Activated naive CD8-positive, alpha-beta T cell treated with anti-CD3 and anti-CD28 coated beads, Interleukin-2, amount 50 U/mL, for 24 hours (primary cell): ENCODE measurements at regions not wholly inside any gene's neighbourhood (a gene's known extent, or its start where the extent isn't known, plus 50 kb on each side); places are given as distances from the start of the nearest gene placed in this dataset.

Experiments
- ATAC-seq: fragments of 150-1000 bp; cut with Tn5 transposase; one replicate; pipeline ENCODE4 v1.10.0; 2021
- DNase-seq: peaks from one replicate; pipeline ENCODE4 v3.0.0; 2021
- H3K27ac Mint-ChIP-seq: one replicate; pipeline ENCODE4 v1.8.0; 2021; ENCODE audit warnings: mild to moderate bottlenecking, mixed read lengths
- H3K27me3 Mint-ChIP-seq: one replicate; pipeline ENCODE4 v1.8.0; 2021; ENCODE audit warnings: mixed read lengths
- H3K36me3 Mint-ChIP-seq: one replicate; pipeline ENCODE4 v1.8.0; 2021; ENCODE audit warnings: low read depth, mixed read lengths
- H3K4me1 Mint-ChIP-seq: one replicate; pipeline ENCODE4 v1.8.0; 2021; ENCODE audit warnings: mixed read lengths
- H3K4me3 Mint-ChIP-seq: one replicate; pipeline ENCODE4 v1.8.0; 2021; ENCODE audit warnings: mild to moderate bottlenecking, moderate library complexity, mixed read lengths
- H3K9me3 Mint-ChIP-seq: one replicate; pipeline ENCODE4 v1.8.0; 2021; ENCODE audit warnings: mixed read lengths

DNA sequence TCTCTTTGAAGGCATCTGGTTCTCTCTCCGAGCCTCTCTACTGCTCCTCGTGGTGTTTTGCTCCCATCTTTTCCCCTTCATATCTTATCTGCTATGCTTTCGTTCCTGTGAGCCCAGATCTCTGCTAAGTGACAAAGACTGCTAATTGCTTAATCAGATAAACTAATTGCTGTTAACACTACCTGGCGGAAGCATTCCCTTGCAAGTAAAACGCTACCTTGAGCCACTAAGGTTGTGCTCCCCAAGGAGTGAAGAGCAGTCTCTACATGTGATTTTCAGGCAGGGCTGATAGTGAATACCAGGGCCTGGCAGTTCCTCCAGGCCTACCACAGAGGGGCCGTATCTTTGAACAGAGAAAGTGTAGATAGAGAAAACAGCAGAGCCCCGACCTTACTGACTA is 244.0 kb upstream of the GATB start:
- no peak for DNase-seq
- Mint-ChIP-seq H3K9me3 (peaks cover 3% of the 10 kb centered on the region), H3K27ac (no peak overlapping the region), H3K27me3 (peaks cover 3% of the 10 kb centered on the region), H3K36me3 (no peaks in the 10 kb centered on the region), H3K4me1 (peaks cover 7% of the 10 kb centered on the region), H3K4me3 (no peak overlapping the region)
- ATAC-seq, result no peak

DNA sequence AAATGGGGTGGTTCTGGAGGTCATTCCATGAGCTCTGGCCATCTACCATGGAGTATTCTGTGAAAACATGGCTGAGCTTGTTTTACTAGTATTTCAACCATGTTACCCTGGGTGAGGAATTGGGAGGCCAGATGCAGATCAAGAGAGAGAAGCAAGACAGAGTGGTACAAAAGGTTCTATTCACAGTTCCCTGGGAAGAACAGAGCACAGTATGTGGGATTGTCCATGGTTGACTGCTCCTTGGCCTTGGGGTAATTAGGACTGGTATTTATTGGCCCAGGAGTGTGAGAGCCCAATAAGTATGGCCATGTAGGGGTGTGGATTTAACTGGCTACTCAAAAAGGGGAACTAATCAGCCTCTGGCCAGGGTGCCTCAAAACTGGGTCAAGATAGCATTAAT is 239.7 kb upstream of the GATB start:
- no peak for ATAC-seq
- DNase-seq, result no peak
- H3K4me1 Mint-ChIP-seq, result peaks cover 11% of the 10 kb centered on the region
- no peaks in the 10 kb centered on the region for H3K36me3 Mint-ChIP-seq
- peaks cover 3% of the 10 kb centered on the region for H3K9me3 Mint-ChIP-seq
- H3K27me3 Mint-ChIP-seq, result peaks cover 3% of the 10 kb centered on the region
- no peak overlapping the region for H3K4me3 Mint-ChIP-seq
- H3K27ac Mint-ChIP-seq, result no peak overlapping the region

DNA sequence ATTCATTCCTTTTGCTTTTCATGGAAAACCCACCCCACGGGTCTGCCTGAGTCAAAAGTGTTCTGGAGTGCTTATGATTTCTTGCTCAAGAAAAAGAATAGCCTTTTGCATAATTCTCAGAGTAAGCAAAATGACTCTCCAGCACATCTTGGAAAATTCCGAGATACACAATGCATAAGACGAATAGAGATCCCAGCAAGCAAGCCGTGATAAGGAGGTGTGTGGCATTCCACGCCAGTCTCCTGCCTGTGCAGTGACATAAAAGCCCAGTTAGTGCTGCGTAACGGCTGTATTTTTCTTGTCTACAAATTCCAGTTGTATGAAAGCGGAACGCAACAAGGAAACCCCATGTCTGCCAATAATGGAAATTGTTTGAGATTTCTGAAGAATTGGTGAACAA is 237.9 kb upstream of the GATB start:
- ATAC-seq (no peak), DNase-seq (no peak)
- H3K36me3 Mint-ChIP-seq, result no peaks in the 10 kb centered on the region
- H3K27me3 Mint-ChIP-seq, result peaks cover 3% of the 10 kb centered on the region
- no peaks in the 10 kb centered on the region for H3K9me3 Mint-ChIP-seq
- H3K27ac Mint-ChIP-seq, result no peak overlapping the region
- H3K4me3 Mint-ChIP-seq, result no peak overlapping the region
- peaks cover 16% of the 10 kb centered on the region for H3K4me1 Mint-ChIP-seq

DNA sequence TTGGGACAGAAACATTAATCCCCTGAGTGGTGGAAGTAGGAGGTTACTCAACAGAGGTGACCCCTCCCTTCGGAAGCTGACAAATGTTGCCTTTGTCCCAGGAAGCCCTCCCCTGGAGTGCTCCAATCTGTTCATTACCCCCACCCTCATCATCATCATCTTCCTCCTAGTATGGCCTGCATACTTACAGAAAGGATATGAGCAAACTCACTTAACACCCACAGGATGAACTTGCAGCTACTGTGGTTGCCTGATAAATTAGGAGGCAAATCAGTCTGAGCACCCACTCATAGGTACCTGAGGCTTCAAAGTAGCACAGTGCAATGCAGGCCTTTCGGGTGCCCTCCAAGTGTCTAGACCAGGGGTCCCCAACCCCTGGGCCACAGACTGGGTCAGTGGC is 236.7 kb upstream of the GATB start:
- H3K9me3 Mint-ChIP-seq, result no peaks in the 10 kb centered on the region
- no peaks in the 10 kb centered on the region for H3K36me3 Mint-ChIP-seq
- H3K27ac Mint-ChIP-seq, result no peak overlapping the region
- no peak for ATAC-seq
- no peaks in the 10 kb centered on the region for H3K27me3 Mint-ChIP-seq
- H3K4me3 Mint-ChIP-seq, result no peak overlapping the region
- H3K4me1 Mint-ChIP-seq, result peaks cover 21% of the 10 kb centered on the region
- DNase-seq, result no peak

DNA sequence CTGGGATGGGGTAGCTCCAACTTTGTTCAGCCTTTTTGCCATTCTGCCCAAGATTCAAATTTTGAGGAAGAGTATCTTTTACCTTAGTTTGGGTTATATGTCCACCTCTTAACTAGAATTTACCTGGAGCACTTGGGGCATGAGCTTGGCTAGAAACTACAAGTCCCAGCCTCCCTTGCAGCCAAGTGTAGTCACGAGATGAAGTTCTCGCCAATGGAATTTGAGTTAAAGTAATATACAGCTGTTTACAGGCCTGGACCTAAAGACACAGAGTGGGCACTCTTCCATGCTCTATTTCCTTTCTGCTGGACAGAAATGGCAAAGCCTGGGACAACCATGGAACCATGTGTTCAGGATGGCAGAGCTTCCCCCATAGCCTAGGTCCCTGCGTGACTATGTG is 233.6 kb upstream of the GATB start:
- DNase-seq (no peak), ATAC-seq (no peak)
- Mint-ChIP-seq H3K4me1 (peaks cover 44% of the 10 kb centered on the region), H3K9me3 (no peaks in the 10 kb centered on the region), H3K27ac (no peak overlapping the region), H3K27me3 (no peaks in the 10 kb centered on the region), H3K4me3 (no peak overlapping the region), H3K36me3 (no peaks in the 10 kb centered on the region)

DNA sequence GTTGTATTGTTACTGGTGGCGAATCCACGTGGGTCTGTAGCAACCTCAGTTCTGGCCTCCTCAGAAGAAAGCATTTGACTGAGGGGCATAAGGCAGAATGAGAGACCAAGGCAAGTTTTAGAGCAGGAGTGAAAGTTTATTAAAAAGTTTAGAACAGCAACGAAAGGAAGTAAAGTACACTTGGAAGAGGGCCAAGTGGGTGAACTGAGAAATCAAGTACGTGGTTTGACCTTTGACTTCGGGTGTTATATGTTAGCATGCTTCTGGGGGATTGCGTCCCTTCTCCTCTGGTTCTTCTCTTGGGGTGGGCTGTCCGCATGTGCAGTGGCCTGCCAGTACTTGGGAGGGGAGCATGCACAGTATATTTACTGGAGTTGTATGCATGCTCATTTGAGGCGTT is 232.7 kb upstream of the GATB start:
- Mint-ChIP-seq H3K36me3 (no peaks in the 10 kb centered on the region), H3K9me3 (no peaks in the 10 kb centered on the region), H3K4me3 (no peak overlapping the region), H3K27me3 (no peaks in the 10 kb centered on the region), H3K27ac (no peak overlapping the region), H3K4me1 (peaks cover 44% of the 10 kb centered on the region)
- no peak for ATAC-seq
- no peak for DNase-seq

DNA sequence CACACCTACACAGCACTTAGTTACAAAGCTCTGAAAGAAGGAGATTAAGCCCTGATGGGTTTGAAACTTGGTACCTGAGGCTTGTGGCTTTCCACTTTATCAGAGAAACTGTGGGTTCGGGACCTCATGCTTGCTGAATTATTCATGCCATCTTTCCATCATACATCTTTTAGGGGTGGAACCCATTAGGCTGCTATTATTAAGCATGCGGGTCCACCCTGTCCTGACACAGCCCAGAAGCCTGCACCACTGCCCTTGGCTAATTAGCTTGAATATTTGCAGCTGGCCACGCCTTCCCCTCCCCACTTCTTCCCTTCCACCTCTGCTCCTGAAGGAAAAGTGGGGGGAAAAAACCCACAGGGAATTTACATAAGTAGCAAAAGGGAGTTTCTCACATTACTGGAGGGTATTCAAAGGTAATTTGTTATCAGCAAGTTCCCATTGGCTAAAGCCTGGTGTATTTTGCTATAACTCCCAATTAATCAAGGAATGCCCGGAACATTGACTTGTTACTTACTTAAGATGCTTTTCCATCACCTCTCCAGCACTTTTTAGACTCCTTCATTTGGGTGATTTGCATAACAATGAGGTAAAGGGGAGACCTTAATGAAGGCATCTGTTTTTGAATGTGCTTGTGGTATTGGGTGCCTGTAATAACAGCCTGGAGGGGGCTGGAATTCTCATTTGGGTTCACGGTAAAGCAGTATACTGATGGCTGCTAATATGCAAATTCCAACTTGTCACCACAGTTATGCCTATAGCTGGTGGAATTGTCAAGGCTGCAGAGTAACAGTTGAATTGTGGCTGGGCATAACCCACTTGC is 231.7 kb upstream of the GATB start:
- Mint-ChIP-seq H3K27ac (no peak overlapping the region), H3K4me3 (no peak overlapping the region), H3K4me1 (peaks cover 44% of the 10 kb centered on the region), H3K27me3 (no peaks in the 10 kb centered on the region), H3K36me3 (no peaks in the 10 kb centered on the region), H3K9me3 (no peaks in the 10 kb centered on the region)
- DNase-seq (no peak), ATAC-seq (peak; percentile 41)

DNA sequence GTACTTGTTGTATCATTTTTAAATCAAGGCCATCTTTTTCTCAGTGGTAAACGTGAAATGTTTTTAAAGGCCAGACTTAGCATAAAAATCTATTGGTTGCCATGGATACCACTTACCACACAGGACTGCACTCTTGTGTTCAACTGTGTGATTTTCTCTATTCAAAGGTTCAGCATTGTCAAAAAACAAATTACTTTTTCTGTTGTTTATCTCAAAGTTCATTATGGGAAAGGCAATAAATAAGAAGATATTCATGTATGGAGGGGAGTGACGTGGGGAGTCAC is 231.0 kb upstream of the GATB start:
- Mint-ChIP-seq H3K4me1 (peaks cover 40% of the 10 kb centered on the region), H3K4me3 (no peak overlapping the region)

DNA sequence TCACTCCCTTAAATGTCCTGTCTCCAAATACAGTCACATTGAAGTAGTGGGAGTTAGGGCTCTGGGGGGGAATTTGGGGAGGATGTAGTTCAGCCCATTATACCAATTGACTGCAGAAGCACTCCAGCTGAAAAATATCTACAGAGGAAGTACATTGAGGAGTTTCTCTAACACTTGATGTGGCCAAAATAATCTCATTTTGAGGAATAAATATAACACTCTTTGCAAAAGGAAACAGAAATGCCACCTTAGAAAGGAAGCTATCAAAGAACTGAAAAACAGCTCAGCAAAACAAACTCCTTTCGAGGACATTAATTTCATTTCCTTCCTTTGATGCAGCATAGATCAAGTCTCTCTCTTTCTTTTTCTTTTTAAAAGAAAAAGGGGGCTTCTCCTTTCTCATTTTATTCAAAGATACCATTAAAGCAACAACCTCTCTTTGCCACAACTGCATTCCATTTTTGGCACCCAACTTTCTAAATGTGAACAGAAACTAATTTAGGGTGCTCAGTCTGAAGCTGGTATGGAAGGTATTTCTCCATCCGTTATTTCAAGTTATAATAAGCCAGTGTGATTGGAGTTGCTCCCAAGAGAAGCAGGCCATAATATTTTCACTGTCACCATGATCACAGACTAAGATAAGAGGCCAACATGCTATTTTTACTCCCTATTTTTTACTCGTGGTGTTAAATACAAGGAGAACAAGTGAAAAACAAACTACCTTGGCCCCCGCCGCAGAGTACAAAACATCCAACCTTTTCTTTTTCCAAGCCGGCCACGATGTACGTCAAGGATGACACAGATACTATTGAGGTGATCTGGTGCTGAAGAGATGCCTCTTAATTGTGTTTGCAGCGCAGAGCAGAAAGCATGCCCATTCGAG is 230.4 kb upstream of the GATB start:
- Mint-ChIP-seq H3K9me3 (no peaks in the 10 kb centered on the region), H3K4me3 (no peak overlapping the region), H3K4me1 (peaks cover 40% of the 10 kb centered on the region), H3K36me3 (no peaks in the 10 kb centered on the region), H3K27me3 (no peaks in the 10 kb centered on the region), H3K27ac (no peak overlapping the region)
- no peak for ATAC-seq
- DNase-seq, result no peak

More for the DNA sequence above, 231.0 kb upstream of the GATB start:
- Mint-ChIP-seq H3K27me3 (no peaks in the 10 kb centered on the region), H3K9me3 (no peaks in the 10 kb centered on the region), H3K27ac (no peak overlapping the region), H3K36me3 (no peaks in the 10 kb centered on the region)
- peak; percentile 38 for ATAC-seq
- DNase-seq, result no peak

DNA sequence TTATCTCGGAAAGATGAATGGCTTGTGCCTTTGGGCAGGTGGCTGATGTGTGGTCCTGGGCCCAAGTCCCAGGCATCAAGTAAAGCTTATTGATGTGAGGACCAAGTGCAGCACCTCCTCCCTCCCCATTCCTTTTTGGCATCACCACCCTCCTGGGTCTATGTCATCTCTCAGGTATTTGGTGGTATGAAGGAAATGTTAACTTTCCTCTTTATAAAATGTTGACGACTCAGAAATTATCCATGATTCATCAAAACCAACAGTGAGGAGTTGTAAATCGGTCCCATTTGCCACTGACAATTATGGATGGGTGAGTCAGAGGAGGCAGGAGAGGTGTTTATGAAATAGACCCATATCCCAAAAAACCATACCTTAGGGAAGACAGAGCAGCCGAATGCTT is 229.4 kb upstream of the GATB start:
- ATAC-seq (no peak), DNase-seq (no peak)
- Mint-ChIP-seq H3K9me3 (no peaks in the 10 kb centered on the region), H3K4me1 (peaks cover 40% of the 10 kb centered on the region), H3K36me3 (no peaks in the 10 kb centered on the region), H3K4me3 (no peak overlapping the region), H3K27me3 (no peaks in the 10 kb centered on the region), H3K27ac (no peak overlapping the region)

DNA sequence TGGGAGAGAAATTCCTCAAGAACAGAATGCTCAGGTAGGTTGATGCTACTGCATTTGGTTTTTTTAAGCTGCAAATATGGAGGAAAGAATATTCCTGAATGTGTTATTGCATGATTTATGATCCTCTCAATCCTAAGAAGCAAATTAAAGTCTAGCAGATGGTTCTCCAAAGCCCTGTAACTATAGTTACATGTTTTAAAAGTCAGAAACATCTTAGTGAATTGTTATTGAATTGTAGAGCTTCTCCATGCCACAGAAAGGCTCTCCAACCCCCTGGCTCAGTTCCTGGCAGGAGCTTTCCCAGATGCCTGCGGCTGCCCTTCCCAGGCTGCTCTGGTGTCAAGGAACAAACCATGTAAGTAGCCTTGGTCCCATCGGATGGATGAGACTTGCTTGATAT is 227.8 kb upstream of the GATB start:
- H3K9me3 Mint-ChIP-seq, result no peaks in the 10 kb centered on the region

DNA sequence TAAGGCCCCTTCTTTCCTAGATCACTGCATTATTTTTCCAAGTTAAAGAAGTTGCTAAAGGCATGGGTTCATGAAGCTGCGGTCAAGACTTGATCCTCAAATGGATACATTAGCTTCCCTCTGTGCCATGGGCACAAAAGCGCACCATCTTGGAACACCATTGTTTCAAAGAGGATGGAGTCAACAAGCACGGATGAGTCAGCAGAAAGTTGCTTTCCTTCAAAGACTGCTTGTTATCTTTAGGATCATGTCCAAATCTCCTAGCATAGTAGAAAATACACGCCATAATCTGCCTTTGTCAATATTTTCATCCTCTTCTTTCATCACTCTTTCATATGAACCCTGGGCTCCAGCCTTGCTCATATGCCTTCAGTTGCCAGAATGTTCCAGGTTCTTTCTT is 226.8 kb upstream of the GATB start:
- no peaks in the 10 kb centered on the region for H3K27me3 Mint-ChIP-seq
- H3K9me3 Mint-ChIP-seq, result no peaks in the 10 kb centered on the region
- H3K4me1 Mint-ChIP-seq, result peaks cover 24% of the 10 kb centered on the region
- no peak for ATAC-seq
- H3K36me3 Mint-ChIP-seq, result no peaks in the 10 kb centered on the region
- no peak overlapping the region for H3K4me3 Mint-ChIP-seq
- no peak for DNase-seq
- no peak overlapping the region for H3K27ac Mint-ChIP-seq

More for the DNA sequence above, 227.8 kb upstream of the GATB start:
- H3K4me3 Mint-ChIP-seq, result no peak overlapping the region
- no peak overlapping the region for H3K27ac Mint-ChIP-seq
- H3K36me3 Mint-ChIP-seq, result no peaks in the 10 kb centered on the region
- no peak for DNase-seq
- H3K4me1 Mint-ChIP-seq, result peaks cover 34% of the 10 kb centered on the region
- ATAC-seq, result no peak
- H3K27me3 Mint-ChIP-seq, result no peaks in the 10 kb centered on the region

DNA sequence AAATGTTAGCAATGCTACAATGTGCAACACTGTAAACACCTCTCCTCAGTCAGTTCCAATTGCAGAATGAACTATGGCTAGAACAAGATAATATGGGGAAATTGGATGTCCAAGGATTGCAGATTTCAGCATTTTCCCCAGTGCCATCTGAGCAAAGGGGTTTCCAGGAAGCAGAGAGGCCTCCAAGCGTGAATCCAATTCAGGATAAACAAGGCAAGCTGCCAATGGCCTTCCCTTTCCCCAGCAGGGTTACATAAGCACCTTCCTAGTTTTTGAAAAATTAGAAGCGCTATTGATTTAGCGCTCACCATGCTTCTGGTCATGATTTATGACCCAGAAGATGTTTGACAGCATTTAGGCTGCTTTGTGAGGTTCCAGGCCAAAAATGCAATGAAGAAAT is 223.0 kb upstream of the GATB start:
- Mint-ChIP-seq H3K9me3 (peaks cover 6% of the 10 kb centered on the region), H3K27me3 (no peaks in the 10 kb centered on the region), H3K36me3 (no peaks in the 10 kb centered on the region), H3K4me1 (no peaks in the 10 kb centered on the region), H3K4me3 (no peak overlapping the region), H3K27ac (no peak overlapping the region)
- ATAC-seq, result no peak
- no peak for DNase-seq

DNA sequence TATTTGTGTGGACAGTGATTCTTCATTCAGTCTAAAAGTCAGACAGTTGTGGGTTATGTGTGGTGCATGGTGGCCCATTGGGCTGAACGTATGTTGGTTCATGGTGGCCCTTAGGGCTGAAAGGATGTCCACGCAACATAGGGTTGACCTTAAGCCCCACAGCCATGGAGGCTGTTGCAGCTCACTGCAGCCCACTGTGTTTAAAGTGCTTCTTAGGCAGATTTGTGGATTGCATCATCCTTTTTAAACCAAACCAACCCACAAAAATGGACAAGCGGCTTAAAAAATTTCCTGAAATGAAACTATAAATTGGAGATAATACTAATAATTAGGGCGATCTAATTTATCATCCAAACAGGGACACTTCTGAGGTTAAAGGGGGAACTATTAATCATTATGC is 219.0 kb upstream of the GATB start:
- peaks cover 11% of the 10 kb centered on the region for H3K36me3 Mint-ChIP-seq
- H3K27me3 Mint-ChIP-seq, result no peaks in the 10 kb centered on the region
- no peak for DNase-seq
- no peaks in the 10 kb centered on the region for H3K4me1 Mint-ChIP-seq
- no peak for ATAC-seq
- H3K4me3 Mint-ChIP-seq, result no peak overlapping the region
- peaks cover 29% of the 10 kb centered on the region for H3K9me3 Mint-ChIP-seq
- no peak overlapping the region for H3K27ac Mint-ChIP-seq

DNA sequence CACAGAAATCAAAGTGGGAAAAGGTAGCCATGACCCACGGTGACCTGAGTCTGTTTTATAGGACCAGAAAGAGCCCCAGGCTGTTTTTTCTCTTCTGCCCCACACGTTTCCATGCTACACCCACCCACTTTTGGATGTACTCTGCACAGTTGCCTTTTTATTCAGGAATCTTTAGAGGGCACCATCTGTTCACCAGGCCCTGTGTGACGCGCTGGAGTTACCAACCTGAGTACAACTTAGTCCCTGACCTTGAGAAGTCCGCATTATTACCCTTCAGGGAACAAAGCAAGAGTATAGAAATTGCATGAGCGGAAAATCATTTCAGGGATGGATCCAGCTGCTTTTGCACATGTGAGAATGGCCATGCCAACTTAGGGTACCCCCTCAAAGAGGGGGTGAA is 207.8 kb upstream of the GATB start:
- H3K9me3 Mint-ChIP-seq, result no peaks in the 10 kb centered on the region
- ATAC-seq (no peak), DNase-seq (no peak)
- H3K27me3 Mint-ChIP-seq, result no peaks in the 10 kb centered on the region
- no peaks in the 10 kb centered on the region for H3K4me1 Mint-ChIP-seq
- no peaks in the 10 kb centered on the region for H3K36me3 Mint-ChIP-seq
- H3K4me3 Mint-ChIP-seq, result no peak overlapping the region
- no peak overlapping the region for H3K27ac Mint-ChIP-seq
